HG03175 (cell line): ENCODE measurements at regions not wholly inside any gene's neighbourhood (a gene's known extent, or its start where the extent isn't known, plus 50 kb on each side); places are given as distances from the start of the nearest gene placed in this dataset.
"Not testable (repeated sequence)": the region's sequence is repeated elsewhere in the genome, so short reads cannot be mapped to it uniquely, and the experiment has no call there.

ENCODE experiments used
- ATAC-seq: cut with Tn5 transposase; IDR thresholded peaks from one replicate; pipeline ENCODE4 v1.9.1; 2021; ENCODE audit warnings: mild to moderate bottlenecking, moderate library complexity; ENCODE audit not compliant: unreplicated experiment

DNA sequence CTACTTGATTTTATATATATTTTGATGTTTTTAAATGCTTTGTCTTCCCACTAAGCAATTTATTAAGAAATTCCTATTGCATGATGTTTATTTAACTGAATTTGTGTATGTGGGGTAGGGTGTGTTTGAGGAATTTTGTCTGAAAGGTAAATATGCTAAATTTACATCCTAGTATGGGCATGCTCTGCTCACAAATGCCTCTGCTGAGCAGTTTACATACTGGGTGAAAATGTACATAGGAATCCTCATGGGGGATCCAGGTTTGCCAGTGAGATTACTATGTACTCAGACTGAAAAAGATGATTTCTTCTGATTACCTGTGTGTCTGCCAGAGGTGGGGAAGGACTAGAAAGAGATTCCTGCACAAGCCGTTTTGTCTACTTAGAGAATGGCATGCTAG lies 126.6 kb downstream of the DISP1 start:
- ATAC-seq = no peak

DNA sequence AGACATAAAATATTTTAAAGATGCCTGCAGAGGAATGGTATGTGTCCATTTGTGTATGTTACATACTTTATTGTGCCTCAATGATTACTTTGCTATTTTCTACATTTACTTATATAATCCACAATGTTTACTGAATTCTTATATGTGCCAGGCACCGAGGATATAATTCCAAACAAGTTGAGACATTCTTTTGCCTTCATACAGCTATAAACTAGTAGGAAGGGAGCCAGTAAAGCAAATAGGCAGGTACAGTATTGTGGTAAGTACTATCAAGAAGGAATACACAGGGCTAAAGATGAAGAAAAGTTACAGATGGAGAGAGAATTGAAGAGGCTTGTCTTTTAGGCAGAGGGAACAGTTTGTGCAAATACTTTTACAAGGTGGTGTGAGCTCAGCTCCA lies 131.6 kb downstream of the DISP1 start:
- ATAC-seq = no peak

DNA sequence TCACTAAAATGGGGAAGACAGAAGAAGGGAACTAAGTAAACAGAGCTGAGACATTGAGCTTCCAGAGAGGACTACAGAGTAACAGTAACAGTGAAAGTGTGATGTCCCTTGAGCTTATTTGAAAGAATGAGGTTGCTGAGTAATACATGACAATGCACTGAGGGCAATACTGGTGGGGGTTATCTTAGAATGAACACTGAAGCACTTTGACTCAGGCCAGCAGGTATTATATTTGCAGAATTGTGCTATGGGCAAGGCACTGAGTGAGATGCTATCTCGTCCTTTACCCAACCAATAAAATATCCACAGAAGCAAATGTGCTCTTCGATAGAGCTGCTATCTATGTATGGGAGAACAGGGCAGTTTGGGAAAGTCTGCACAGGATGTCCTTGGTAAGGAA lies 133.2 kb downstream of the DISP1 start:
- no peak for ATAC-seq

DNA sequence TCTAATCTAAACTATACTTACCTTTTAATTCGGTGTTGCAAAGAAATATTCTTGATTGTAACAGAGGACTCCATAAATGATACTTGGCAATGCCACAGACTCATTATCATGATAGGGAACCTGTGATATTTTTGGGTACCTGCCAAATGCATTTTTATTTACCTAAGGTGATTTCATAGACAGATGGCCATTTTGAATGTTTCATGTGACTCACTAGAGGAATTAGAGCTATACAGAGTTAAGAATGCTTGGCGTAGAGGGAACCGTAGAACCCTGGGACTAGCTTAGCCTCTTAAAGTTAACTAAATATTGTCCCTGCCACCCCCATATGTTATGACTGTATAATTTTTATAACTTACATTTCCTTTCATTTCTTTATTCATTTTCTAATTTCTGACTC lies 136.1 kb downstream of the DISP1 start:
- ATAC-seq = no peak

DNA sequence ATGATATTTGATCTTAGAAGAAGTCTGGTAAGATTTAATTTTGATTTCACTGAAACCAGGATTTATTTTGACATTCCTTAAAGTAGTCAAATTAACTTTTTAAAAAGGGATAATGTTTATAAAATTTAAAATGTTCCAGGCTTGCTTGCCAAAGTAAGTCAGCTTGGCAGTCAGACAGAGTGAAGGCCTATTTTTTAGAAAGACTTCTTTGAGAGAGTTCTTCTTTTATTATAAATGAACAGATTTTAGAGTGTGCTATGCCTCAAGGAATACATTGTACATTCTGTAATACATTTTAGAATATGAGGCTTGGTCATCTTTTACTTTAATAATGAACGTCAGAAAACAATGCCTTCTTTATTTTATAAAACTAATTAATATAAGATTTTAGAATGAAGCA lies 138.7 kb downstream of the DISP1 start:
- ATAC-seq = no peak

DNA sequence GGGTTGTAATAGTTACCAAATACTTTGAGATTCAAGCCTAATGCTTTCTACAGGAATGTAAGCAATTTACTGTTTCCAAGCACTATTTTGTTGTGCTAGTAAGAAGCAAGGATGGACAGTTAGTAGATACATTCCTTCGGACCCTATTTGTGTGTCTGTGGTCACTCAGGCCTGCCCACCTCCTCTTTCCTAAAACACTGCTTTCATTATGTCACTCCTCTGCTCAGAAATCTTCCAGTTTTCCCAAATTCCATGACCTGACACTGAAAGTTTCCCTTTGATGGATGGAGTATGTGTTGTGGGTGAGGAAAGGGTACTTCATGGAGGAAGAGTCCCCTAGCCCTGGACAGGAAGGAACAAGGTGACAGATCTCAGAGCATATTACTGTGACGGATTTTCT lies 141.1 kb downstream of the DISP1 start:
- no peak for ATAC-seq

- no peak for ATAC-seq
Observed at GRCh38 chr1:222956601-222957000, 141.8 kb downstream of the DISP1 start.

DNA sequence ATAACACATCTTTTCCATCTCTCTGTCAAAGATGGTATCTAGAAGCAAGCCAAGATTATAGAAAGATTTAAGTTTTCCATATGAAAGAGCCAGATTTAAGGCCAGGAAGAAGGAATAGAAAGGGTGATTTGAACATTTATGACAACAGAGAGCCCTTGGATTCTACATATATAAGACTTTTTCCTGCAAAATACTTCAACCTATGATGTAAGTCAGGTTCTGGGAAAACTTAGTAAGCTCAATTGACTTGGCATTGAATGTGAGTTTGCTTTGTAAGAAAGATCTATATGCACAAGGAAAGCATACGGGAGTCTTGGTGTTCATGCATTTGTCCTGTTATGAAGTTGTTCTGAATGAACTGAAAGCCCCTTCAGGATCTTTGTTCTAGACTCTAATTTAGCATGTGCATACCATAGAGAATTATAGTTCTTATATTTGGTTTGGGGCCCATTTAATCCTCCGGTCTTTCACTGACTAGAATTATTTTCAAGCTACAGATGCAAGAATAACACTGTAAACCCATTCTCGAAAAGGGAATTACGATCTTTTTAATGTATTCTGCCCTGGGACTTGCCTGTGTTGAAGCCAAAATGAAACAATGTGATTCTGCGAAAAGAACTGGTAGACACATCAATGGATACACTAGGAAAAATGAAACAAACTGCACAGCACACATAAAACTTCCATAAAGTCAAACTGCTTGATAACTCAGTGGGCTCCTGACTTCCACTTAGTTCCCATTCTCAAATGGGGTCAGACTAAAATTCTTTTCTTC lies 152.8 kb downstream of the DISP1 start:
- ATAC-seq = no peak

DNA sequence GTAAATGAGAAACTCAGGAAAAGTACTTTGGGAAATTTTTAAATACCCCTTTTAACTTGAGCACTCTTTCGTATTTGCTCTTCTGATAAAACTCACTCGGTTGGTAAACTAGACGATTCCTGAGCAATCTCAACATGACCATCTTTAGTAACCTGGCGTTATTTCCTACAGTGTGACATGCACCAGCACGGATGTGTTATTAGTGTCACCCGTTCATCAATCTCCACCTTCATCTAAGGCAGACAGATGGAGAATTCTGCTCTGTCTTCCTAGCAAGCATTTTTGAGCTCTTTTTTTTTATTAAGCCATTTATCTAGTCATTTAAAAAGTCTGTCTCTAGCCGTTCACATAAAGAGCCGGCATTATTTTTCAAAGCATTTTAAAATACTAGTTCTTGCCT lies 155.2 kb downstream of the DISP1 start:
- no peak for ATAC-seq

GRCh38 chr1:222970711-222971110 lies 155.9 kb downstream of the DISP1 start:
- ATAC-seq = no peak

DNA sequence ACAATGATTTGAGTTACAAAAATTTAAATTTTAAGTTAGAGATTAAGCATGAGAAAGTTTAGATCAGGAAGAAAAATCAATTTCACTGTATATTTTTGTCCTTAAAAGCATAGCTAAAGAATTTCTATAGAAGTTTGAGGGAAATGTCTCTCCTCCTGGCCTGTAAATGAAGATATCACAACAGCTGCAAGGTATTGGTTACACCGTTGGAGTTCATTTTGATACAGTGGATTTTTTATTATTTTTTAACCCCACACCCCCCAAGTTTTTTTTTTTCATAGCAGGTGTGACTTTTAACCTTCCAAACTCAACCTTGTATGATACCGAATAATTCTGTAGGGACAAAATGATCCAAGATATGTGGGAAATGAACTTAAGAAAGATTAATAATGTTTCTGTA lies 156.3 kb downstream of the DISP1 start:
- ATAC-seq = no peak

GRCh38 chr1:222973561-222973960 lies 158.7 kb downstream of the DISP1 start:
- no peak for ATAC-seq

DNA sequence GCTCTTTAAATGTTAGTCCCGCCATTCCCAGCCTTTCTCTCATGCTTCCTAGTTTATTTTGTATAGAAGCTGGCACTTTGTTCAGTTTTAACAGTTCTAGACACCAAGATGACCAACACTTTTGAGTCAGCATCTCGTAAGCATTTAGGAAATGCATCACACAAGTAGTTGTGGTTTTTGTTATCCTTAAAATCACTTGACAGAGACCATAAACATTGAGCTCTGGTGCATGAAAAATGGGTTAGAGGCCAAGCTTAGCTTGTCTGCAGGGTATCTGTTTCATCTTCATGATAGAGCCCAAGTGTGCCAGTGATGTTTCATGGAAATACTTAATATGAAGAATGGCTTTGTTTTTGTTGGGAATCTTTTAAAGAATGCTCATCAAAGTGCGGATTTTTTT lies 159.7 kb downstream of the DISP1 start:
- no peak for ATAC-seq

DNA sequence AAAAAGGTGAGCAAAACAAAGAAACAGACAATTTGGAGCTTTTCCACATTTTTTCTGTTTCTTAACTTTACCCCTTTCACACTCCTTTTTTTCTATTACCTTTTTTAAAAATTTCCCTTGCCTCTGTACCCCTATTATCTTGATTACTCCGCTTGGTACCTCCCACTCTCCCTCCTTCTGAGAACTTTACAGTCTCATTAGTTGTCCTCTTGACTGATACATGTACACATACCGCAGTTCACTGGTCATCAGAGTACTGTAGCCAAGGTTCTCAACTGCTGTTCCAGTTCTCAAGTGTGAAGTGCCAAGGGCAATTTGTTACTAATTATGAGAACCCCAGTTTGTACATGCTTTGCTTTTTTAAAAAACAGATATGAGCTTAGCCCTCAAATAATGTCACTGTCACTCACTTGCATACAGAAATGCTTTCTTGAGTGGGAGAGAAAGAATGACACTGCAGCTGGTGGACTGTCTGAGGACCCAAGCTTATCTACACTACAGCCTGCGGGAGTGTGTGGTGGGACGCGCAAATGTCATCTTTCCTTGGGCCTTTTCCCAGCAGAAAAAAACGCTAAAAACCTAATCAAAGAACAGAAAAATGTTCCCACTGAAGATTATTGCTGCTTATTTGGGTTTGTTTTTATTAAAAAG lies 160.8 kb downstream of the DISP1 start:
- ATAC-seq = no peak

- no peak for ATAC-seq
Observed at GRCh38 chr1:222976453-222976852, 161.6 kb downstream of the DISP1 start.

- ATAC-seq = not testable (repeated sequence)
Observed at GRCh38 chr1:222977294-222977693, 162.5 kb downstream of the DISP1 start.

DNA sequence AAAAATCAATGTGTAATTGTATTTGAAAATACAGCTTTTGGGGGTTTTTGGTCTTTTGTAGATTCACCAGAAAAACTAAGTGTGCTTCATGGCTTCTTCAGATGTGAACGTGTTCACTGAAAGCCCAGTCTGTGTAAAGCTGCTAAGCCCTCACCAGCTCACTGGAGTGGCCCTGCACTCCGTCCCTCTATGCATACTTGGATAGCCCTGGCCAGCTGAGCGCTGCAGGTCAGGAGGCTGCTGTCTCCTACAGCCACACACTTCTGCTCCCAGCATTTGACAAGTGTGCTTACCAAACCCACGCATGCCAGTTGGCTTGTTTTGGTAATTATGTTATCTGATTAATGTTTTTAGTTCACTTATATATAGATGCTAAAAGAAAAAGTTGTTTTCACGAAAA lies 163.5 kb downstream of the TLR5 start:
- ATAC-seq = no peak

GRCh38 chr1:222987674-222988076 lies 155.4 kb downstream of the TLR5 start:
- ATAC-seq = no peak

DNA sequence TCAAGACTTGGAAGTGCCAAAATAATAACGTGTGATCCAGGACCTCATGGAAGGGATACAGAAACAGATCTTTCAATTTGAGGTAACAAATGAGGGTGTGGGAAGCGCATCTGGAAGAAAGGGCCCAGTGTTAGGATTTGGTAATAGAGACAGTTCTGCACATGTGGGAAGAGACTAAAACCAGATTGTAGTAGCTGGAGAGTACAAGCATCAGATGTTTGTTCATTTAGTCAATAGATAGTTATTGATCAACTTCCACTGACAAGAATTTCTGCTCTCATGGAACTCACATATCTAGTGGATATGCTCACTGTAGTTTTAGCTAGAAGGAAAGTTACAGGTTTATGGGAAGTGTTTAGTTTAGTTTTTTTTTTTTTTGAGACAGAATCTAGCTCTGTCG lies 153.6 kb downstream of the TLR5 start:
- no peak for ATAC-seq

- ATAC-seq = no peak
Observed at GRCh38 chr1:222991177-222991576, 151.9 kb downstream of the TLR5 start.

DNA sequence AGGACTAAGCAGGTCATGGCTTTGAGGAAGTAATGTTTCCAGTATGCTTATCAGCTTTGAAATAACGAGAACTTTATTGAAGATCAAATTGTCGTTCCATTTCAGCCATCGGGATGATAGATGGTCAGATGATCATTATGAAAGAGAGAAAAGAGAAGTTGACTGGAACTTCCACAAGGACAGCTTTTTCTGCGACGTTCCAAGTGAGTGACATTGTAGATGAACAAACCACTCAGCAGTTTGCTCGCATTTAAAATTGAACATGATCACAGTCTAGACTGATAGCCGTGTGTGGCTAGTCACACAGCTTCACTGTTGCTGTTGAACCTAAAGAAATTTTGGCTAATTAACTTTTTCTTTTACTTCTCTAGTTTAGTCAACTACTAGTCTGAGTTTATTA lies 151.1 kb downstream of the TLR5 start:
- ATAC-seq = no peak

DNA sequence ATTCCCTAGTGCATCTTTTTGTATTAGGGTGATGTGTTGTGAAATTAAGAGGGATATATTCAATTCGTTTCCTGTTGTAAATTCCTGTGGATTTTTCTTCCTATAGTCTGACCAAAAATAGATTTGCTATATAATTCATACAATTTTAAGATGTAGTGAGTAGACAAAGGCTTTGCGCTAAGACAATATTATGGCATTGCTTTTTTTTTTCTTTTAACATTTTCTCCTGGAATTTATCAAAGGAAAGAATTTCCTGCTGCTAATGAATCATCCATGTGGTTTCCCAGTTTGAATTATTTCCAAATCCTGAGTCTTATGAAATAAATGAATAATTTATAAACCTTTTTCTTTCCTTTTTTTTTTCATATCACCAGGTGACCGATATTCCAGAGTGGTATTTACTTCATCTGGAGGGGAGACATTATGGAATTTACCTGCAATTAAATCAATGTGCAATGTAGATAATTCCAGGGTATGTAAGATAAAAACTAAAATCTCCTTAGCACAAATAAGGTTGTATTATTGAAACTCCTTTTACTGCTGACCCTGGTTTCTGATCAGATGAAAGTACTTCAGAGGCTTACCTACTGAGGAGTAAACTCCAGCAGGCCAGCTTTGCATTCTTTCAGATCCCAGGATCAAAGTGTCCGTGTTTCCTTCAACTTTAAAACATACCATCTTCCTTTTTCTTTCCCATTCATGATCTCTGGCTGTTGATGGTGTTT lies 148.4 kb downstream of the TLR5 start:
- no peak for ATAC-seq
